Thoracic aorta (tissue), 2 donors: ENCODE measurements at regions not wholly inside any gene's neighbourhood (a gene's known extent, or its start where the extent isn't known, plus 50 kb on each side); places are given as distances from the start of the nearest gene placed in this dataset.

Source experiments
- ATAC-seq: fragments of 150-250 bp; one replicate; pipeline ENCODE4 v1.8.0; 2017; ENCODE audit warnings: low read depth; ENCODE audit not compliant: insufficient number of reproducible peaks, low FRiP score
- DNase-seq: peaks from one replicate; pipeline ENCODE4 v3.0.0-alpha.2; 2020; ENCODE audit warnings: low spot score
- H3K27ac ChIP-seq, 2 donors: fragments of 200-600 bp; sonication (generic); 1 replicate in 1 of 2; 2 replicates in 1 of 2; pipeline ENCODE4 v1.5.1; 2016; ENCODE audit warnings: mild to moderate bottlenecking in 2 of 2, moderate library complexity in 2 of 2
- H3K27me3 ChIP-seq: fragments of 200-600 bp; sonication (generic); replicated peaks from 2 replicates; pipeline ENCODE4 v1.6.0; 2016; ENCODE audit warnings: mild to moderate bottlenecking; ENCODE audit not compliant: insufficient read depth
- H3K36me3 ChIP-seq: fragments of 200-600 bp; sonication (generic); one replicate; pipeline ENCODE4 v1.5.1; 2016
- H3K4me1 ChIP-seq, 2 donors: fragments of 200-600 bp; sonication (generic); 1 replicate in 1 of 2; 2 replicates in 1 of 2; pipeline versions ENCODE4 v1.5.1 to v1.6.0; 2016; ENCODE audit warnings: low read depth in 2 of 2, mild to moderate bottlenecking in 1 of 2; ENCODE audit not compliant: control insufficient read depth in 1 of 2
- H3K4me3 ChIP-seq: fragments of 200-600 bp; sonication (generic); 2 replicates; pipeline ENCODE4 v1.5.1; 2016; ENCODE audit warnings: mild to moderate bottlenecking
- H3K9me3 ChIP-seq: fragments of 200-600 bp; sonication (generic); 2 replicates; pipeline ENCODE4 v1.5.1; 2016
- TF ChIP-seq, protein P1 (sequence below): fragments of 200-600 bp; sonication (generic); IDR thresholded peaks from one replicate; pipeline ENCODE4 v1.5.1; 2019; ENCODE audit warnings: antibody characterized with exemption

GRCh38 chr4:114539985-114540384 lies 58.6 kb upstream of the UGT8 start:
- Histone ChIP-seq H3K9me3 (no peaks in the 10 kb centered on the region), H3K27me3 (no peaks in the 10 kb centered on the region), H3K4me3 (no peak overlapping the region), H3K36me3 (no peaks in the 10 kb centered on the region), H3K4me1 (no peaks in the 10 kb centered on the region), H3K27ac (no peak overlapping the region)
- ATAC-seq (no peak), DNase-seq (no peak)
- TF ChIP-seq, protein P1, sequence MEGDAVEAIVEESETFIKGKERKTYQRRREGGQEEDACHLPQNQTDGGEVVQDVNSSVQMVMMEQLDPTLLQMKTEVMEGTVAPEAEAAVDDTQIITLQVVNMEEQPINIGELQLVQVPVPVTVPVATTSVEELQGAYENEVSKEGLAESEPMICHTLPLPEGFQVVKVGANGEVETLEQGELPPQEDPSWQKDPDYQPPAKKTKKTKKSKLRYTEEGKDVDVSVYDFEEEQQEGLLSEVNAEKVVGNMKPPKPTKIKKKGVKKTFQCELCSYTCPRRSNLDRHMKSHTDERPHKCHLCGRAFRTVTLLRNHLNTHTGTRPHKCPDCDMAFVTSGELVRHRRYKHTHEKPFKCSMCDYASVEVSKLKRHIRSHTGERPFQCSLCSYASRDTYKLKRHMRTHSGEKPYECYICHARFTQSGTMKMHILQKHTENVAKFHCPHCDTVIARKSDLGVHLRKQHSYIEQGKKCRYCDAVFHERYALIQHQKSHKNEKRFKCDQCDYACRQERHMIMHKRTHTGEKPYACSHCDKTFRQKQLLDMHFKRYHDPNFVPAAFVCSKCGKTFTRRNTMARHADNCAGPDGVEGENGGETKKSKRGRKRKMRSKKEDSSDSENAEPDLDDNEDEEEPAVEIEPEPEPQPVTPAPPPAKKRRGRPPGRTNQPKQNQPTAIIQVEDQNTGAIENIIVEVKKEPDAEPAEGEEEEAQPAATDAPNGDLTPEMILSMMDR, result no peak

DNA sequence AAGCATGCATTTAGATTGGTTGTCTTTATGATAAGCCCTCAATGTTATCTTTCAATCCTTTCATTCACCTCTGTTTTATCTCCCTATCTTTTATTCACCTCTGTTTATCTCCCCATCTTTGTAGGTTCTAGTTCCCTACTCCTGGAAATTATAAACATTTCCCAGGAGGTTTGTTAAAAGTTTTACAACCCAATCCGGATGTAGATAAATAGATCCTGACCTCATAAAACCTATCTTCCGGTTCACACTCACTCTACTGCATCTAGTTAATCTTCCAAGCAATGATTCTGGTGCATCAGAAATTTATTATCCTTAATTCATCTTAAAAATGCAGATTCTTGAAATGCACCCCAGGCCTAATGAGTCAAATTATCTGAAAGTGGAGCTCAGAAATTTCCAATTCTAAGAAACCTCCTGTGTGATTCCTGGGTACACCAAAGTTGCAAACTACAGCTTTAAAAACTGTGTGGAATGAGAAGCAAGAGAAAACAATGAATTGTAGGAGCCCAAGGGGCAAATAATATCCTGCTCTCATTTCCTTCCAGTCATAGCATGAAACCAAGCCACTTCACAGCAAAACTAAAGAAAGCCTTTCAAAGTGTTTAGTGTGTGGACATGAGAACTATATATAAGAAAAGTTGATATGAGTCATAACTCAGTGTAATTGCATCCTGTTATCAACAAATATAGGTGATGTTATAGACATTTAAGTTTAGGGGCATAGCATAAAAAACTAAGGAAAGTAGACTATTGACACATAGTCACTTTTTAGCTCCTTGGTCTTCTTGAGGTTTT lies 51.1 kb upstream of the UGT8 start:
- Histone ChIP-seq H3K27me3 (no peaks in the 10 kb centered on the region), H3K36me3 (no peaks in the 10 kb centered on the region), H3K4me1 (no peaks in the 10 kb centered on the region), H3K4me3 (no peak overlapping the region), H3K9me3 (no peaks in the 10 kb centered on the region), H3K27ac (no peak overlapping the region)
- ATAC-seq, result no peak
- TF ChIP-seq, protein P1, result no peak
- no peak for DNase-seq
